Stomach smooth muscle (tissue), 2 donors: ENCODE measurements at regions not wholly inside any gene's neighbourhood (a gene's known extent, or its start where the extent isn't known, plus 50 kb on each side); places are given as distances from the start of the nearest gene placed in this dataset.

Experiments
- H3K27ac ChIP-seq: one replicate; pipeline ENCODE4 v1.7.0; 2013; ENCODE audit warnings: mild to moderate bottlenecking, low read length, inconsistent platforms
- H3K27me3 ChIP-seq, 2 donors: one replicate each; pipeline ENCODE4 v1.7.0; 2013; ENCODE audit warnings: low read length in 2 of 2; ENCODE audit not compliant: insufficient read depth in 2 of 2, control insufficient read depth in 1 of 2
- H3K36me3 ChIP-seq, 2 donors: one replicate each; pipeline ENCODE4 v1.7.0; 2013; ENCODE audit warnings: low read length in 2 of 2; ENCODE audit not compliant: control insufficient read depth in 2 of 2, insufficient read depth in 2 of 2
- H3K4me1 ChIP-seq: one replicate; pipeline ENCODE4 v1.7.0; 2013; ENCODE audit warnings: low read length; ENCODE audit not compliant: control insufficient read depth, insufficient read depth
- H3K4me3 ChIP-seq, 2 donors: one replicate each; pipeline ENCODE4 v1.7.0; 2013; ENCODE audit warnings: low read length in 2 of 2
- H3K9ac ChIP-seq, 2 donors: one replicate each; pipeline ENCODE4 v1.7.0; 2013; ENCODE audit warnings: low read length in 2 of 2, mild to moderate bottlenecking in 1 of 2
- H3K9me3 ChIP-seq, 2 donors: one replicate each; pipeline ENCODE4 v1.7.0; 2013; ENCODE audit warnings: low read length in 2 of 2; ENCODE audit not compliant: control insufficient read depth in 2 of 2
- donor health status: healthy.
- donor health status: Pancreatic carcinoma.

DNA sequence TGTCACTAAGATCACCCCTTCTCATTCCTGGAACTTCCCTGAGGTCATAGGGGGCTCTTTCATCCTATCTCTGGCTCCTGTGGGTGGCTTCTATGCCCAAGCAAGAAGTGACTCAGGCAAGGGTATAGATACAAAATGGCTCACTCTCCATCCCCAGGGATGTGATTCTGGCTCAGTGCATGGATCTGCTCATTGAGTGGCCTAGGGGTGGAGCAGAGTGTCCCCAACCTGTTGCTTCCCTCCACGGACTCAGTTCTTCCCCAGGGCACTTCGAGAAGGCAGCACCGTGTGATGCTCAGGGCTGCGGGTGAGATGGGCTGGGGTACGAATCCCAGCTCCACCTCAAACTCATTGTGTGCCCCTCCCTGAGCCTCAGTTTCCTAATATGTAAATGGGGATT lies 136.4 kb downstream of the PTPRS start:
- peaks cover 0 to 25% of the 10 kb centered on the region in 2 donors for H3K9me3 ChIP-seq
- H3K9ac ChIP-seq = no peak overlapping the region
- no peaks in the 10 kb centered on the region for H3K4me1 ChIP-seq
- no peak overlapping the region for H3K27ac ChIP-seq
- H3K4me3 ChIP-seq = no peak overlapping the region
- no peaks in the 10 kb centered on the region for H3K27me3 ChIP-seq
- H3K36me3 ChIP-seq = peaks cover 8 to 17% of the 10 kb centered on the region in 2 donors
